ENCODE measurements at regions not wholly inside any gene's neighbourhood (a gene's known extent, or its start where the extent isn't known, plus 50 kb on each side); places are given as distances from the start of the nearest gene placed in this dataset.

- intact Hi-C loops (cut with micrococcal nuclease) = no loop called here
- no TSS peak for BruUV-seq (replicated peaks)
- no peak overlapping the region for H3K4me3 ChIP-seq (ENCODE audit: low read length)
- no peaks in the 10 kb centered on the region for H3K36me3 ChIP-seq (ENCODE audit: low read depth, low read length)
- no peak overlapping the region for H3K9ac ChIP-seq (ENCODE audit: low read length)
- no peak for DNase-seq
- no peaks in the 10 kb centered on the region for H3K9me2 ChIP-seq (replicated peaks; ENCODE audit: low read length)
- H3K27me3 ChIP-seq (ENCODE audit: low read length) = no peaks in the 10 kb centered on the region
- no peak for TF ChIP-seq CTCF (conservative IDR thresholded peaks at IDR 0.05; ENCODE audit: low read depth, low read length)
- TF ChIP-seq EZH2phosphoT487 (IDR thresholded peaks at IDR 0.05; ENCODE audit: borderline replicate concordance, low read length) = no peak
- no peak for TF ChIP-seq EZH2 (IDR thresholded peaks at IDR 0.05; ENCODE audit: low read length, unreplicated experiment)
- no peak overlapping the region for H2AFZ ChIP-seq (ENCODE audit: low read length)
- H3F3A ChIP-seq (ENCODE audit: low read length, unreplicated experiment) = no peaks in the 10 kb centered on the region
- H3K79me2 ChIP-seq (ENCODE audit: low read length) = no peaks in the 10 kb centered on the region
- POLR2A ChIA-PET (ENCODE audit: unreplicated experiment) = no interaction called here
- CTCF ChIA-PET = no interaction called here
- no peaks in the 10 kb centered on the region for H4K20me1 ChIP-seq (ENCODE audit: low read length)
- ATAC-seq = no peak
- no peak overlapping the region for H3K27ac ChIP-seq (ENCODE audit: low read length)
- no peak overlapping the region for H3K4me2 ChIP-seq (ENCODE audit: low read length)
- no peaks in the 10 kb centered on the region for H3K9me3 ChIP-seq (ENCODE audit: low read length)
- no peaks in the 10 kb centered on the region for H3K4me1 ChIP-seq (ENCODE audit: insufficient read depth, low read length)
Measured at GRCh38 chr16:35873472-35873871, 2414.1 kb downstream of the TP53TG3F start.

- no peak overlapping the region for H2AFZ ChIP-seq (ENCODE audit: low read length)
- H3K36me3 ChIP-seq (ENCODE audit: low read depth, low read length) = no peaks in the 10 kb centered on the region
- no peak for ATAC-seq
- no peaks in the 10 kb centered on the region for H4K20me1 ChIP-seq (ENCODE audit: low read length)
- ChIA-PET CTCF (no interaction called here), POLR2A (ENCODE audit: unreplicated experiment) (no interaction called here)
- intact Hi-C loops (cut with micrococcal nuclease) = no loop called here
- no peak for DNase-seq
- peaks cover 4% of the 10 kb centered on the region; the same call in 1 of the 2 replicates for H3K9me3 ChIP-seq (ENCODE audit: low read length)
- TF ChIP-seq EZH2phosphoT487 (IDR thresholded peaks at IDR 0.05; ENCODE audit: borderline replicate concordance, low read length) = no peak
- no peak for TF ChIP-seq CTCF (conservative IDR thresholded peaks at IDR 0.05; ENCODE audit: low read depth, low read length)
- TF ChIP-seq EZH2 (IDR thresholded peaks at IDR 0.05; ENCODE audit: low read length, unreplicated experiment) = no peak
- no peaks in the 10 kb centered on the region for H3K27me3 ChIP-seq (ENCODE audit: low read length)
- H3K9ac ChIP-seq (ENCODE audit: low read length) = no peak overlapping the region
- H3F3A ChIP-seq (ENCODE audit: low read length, unreplicated experiment) = no peaks in the 10 kb centered on the region
- no peak overlapping the region for H3K4me3 ChIP-seq (ENCODE audit: low read length)
- no peaks in the 10 kb centered on the region for H3K4me1 ChIP-seq (ENCODE audit: insufficient read depth, low read length)
- H3K79me2 ChIP-seq (ENCODE audit: low read length) = no peaks in the 10 kb centered on the region
- no peaks in the 10 kb centered on the region for H3K9me2 ChIP-seq (replicated peaks; ENCODE audit: low read length)
- no peak overlapping the region for H3K4me2 ChIP-seq (ENCODE audit: low read length)
- BruUV-seq (replicated peaks) = no TSS peak
- no peak overlapping the region for H3K27ac ChIP-seq (ENCODE audit: low read length)
Measured at GRCh38 chr16:35881654-35882053, 2422.2 kb downstream of the TP53TG3F start.

- intact Hi-C loops (cut with micrococcal nuclease) = no loop called here
- Histone ChIP-seq H2AFZ (ENCODE audit: low read length) (no peak overlapping the region), H3K36me3 (ENCODE audit: low read depth, low read length) (no peaks in the 10 kb centered on the region), H3K9me2 (replicated peaks; ENCODE audit: low read length) (no peaks in the 10 kb centered on the region), H3K4me1 (ENCODE audit: insufficient read depth, low read length) (no peaks in the 10 kb centered on the region), H3K9me3 (ENCODE audit: low read length) (no peaks in the 10 kb centered on the region), H3K4me2 (ENCODE audit: low read length) (no peak overlapping the region), H4K20me1 (ENCODE audit: low read length) (no peaks in the 10 kb centered on the region), H3K9ac (ENCODE audit: low read length) (no peak overlapping the region), H3K27me3 (ENCODE audit: low read length) (no peaks in the 10 kb centered on the region), H3K4me3 (ENCODE audit: low read length) (no peak overlapping the region), H3K27ac (ENCODE audit: low read length) (no peak overlapping the region), H3K79me2 (ENCODE audit: low read length) (no peaks in the 10 kb centered on the region), H3F3A (ENCODE audit: low read length, unreplicated experiment) (no peaks in the 10 kb centered on the region)
- ChIA-PET CTCF (no interaction called here), POLR2A (ENCODE audit: unreplicated experiment) (no interaction called here)
- no peak for ATAC-seq
- no TSS peak for BruUV-seq (replicated peaks)
- DNase-seq = no peak
- TF ChIP-seq EZH2phosphoT487 (IDR thresholded peaks at IDR 0.05; ENCODE audit: borderline replicate concordance, low read length) (no peak), EZH2 (IDR thresholded peaks at IDR 0.05; ENCODE audit: low read length, unreplicated experiment) (no peak), CTCF (conservative IDR thresholded peaks at IDR 0.05; ENCODE audit: low read depth, low read length) (no peak)
Measured at GRCh38 chr16:35906440-35906839, 2447.0 kb downstream of the TP53TG3F start.

Data from PC-3 (cell line).